LNCaP clone FGC (cell line): ENCODE measurements at regions not wholly inside any gene's neighbourhood (a gene's known extent, or its start where the extent isn't known, plus 50 kb on each side); places are given as distances from the start of the nearest gene placed in this dataset.

ENCODE experiments used
- DNase-seq: peaks from one replicate; pipeline ENCODE4 v3.0.0-alpha.2; 2011; ENCODE audit warnings: low read depth
- H3K4me3 ChIP-seq: 2 replicates; pipeline ENCODE4 v1.5.1; 2011; ENCODE audit warnings: mild to moderate bottlenecking, low read depth, low read length, control low read depth
- TF ChIP-seq, protein P1 (sequence below): IDR thresholded peaks from 2 replicates; pipeline ENCODE4 v1.5.1; 2012; ENCODE audit warnings: mild to moderate bottlenecking; ENCODE audit not compliant: control insufficient read depth, insufficient read depth; ENCODE audit errors: extremely low read depth

DNA sequence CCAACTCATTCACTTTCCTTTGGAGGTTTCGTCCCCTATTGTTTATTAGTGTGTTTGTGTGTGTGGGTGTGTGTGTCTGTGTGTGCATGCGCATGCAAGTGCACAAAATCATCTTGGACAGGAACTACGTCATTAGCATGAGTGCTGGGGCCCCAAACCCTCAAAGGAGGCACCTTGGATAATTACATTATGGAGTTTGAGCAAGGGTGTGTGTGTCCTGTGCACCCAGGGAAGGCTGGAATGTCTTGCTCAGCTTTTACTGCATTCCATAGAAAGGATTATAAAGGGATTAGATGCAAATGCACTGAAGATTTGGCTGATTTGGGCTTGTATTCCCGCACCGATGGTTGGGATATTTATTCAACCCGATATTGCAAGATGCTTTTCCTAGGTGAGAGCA lies 203.4 kb upstream of the NAV2 start:
- H3K4me3 ChIP-seq = no peak overlapping the region
- DNase-seq = no peak
- TF ChIP-seq, protein P1, sequence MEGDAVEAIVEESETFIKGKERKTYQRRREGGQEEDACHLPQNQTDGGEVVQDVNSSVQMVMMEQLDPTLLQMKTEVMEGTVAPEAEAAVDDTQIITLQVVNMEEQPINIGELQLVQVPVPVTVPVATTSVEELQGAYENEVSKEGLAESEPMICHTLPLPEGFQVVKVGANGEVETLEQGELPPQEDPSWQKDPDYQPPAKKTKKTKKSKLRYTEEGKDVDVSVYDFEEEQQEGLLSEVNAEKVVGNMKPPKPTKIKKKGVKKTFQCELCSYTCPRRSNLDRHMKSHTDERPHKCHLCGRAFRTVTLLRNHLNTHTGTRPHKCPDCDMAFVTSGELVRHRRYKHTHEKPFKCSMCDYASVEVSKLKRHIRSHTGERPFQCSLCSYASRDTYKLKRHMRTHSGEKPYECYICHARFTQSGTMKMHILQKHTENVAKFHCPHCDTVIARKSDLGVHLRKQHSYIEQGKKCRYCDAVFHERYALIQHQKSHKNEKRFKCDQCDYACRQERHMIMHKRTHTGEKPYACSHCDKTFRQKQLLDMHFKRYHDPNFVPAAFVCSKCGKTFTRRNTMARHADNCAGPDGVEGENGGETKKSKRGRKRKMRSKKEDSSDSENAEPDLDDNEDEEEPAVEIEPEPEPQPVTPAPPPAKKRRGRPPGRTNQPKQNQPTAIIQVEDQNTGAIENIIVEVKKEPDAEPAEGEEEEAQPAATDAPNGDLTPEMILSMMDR = no peak

DNA sequence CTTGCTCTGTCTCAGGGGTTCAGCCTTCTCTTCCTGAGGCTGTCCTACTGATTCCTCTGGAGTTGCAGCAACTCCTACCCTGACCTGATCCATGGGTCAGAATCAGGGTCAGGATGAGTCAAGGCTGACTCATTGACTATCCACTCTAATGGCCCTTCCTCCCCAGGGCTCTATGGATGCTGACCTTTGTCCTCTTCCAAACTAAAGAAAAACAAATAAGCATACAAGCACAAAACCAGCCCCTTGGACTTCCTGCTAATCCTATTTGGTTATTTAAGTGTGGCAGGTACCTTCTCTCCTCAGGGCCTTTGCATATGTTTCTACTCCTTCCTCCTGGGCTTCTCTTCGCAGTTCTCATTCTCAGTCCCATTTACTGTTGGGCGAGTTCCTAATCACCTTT lies 204.5 kb upstream of the NAV2 start:
- DNase-seq = no peak
- no peak overlapping the region for H3K4me3 ChIP-seq
- TF ChIP-seq, protein P1 = no peak

DNA sequence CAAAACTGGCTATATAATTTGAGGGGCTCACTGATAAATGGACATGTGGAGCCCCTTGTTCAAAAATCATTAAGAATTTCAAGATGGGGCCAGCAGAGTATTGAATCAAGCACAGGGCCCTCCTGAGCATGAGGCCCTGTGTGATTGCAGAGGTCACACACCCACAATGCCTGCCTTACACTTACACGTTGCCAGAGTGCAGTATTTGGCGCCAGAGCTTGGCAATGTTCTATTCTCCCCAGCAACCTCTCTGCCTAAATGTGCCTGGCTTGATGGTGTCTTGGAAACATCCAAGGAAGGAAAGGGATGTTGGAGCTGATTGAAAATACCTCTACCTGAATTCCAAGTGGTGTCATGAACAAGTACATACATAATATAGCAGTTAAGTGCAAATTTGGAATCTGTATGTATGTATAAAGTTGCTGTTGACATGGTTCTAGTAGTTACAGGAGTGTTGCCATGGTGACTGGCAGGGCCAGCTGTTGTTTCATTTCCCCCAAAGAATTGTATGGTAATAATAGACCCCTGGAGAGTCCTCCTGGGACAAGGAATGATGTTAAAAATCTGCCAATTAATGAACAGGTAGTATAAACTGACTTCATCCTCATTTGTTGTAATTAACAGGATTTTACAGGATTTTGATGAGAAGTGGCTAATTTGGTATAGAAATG lies 205.7 kb upstream of the NAV2 start:
- no peak overlapping the region for H3K4me3 ChIP-seq
- DNase-seq = no peak
- TF ChIP-seq, protein P1 = no peak

DNA sequence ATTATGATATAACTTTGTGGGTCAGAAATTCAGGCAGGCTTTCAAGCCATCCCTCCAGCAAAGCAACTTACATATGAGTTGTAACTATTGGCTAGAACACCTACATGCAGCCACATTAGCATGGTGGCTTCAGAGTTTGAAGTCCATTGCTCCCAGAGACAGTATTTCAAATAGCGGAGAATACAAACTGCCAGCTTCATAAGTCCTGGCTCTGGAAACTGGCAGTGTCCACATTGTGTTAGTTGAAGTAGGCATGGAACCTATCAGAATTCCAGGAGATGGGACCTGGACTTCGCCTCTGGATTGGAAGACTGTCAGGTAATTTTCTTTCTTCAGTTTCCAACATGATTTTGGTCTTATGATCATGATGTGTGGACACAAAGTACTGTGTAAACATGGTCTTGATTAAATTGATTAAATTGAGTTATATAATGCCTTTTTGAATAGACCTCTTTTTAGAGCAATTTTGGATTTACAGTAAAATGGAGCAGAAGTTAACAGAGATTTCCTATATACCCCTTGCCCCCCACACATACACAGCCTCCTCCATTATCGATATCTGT lies 209.9 kb upstream of the NAV2 start:
- no peak for DNase-seq
- TF ChIP-seq, protein P1 = no peak
- H3K4me3 ChIP-seq = no peak overlapping the region

DNA sequence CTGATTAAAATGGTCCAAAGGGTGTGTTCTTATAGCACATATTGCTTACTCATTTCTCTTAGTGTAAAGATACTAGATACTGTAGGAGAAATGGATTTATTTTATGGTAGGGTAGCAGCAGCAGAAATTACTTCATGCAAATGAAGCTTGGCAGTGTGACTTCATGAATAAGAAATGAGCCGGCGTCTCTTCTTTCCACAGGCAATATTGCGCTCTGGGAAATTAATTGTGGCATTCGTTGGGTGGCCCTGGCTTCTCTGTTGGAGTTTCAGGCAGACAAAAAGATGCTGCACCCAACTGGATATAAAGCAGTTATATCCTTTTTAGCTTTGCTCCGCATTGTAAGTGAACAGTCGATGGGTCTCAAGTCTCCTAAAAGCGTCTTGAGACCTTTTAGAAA lies 211.0 kb upstream of the NAV2 start:
- no peak for DNase-seq
- TF ChIP-seq, protein P1 = no peak
- H3K4me3 ChIP-seq = no peak overlapping the region

DNA sequence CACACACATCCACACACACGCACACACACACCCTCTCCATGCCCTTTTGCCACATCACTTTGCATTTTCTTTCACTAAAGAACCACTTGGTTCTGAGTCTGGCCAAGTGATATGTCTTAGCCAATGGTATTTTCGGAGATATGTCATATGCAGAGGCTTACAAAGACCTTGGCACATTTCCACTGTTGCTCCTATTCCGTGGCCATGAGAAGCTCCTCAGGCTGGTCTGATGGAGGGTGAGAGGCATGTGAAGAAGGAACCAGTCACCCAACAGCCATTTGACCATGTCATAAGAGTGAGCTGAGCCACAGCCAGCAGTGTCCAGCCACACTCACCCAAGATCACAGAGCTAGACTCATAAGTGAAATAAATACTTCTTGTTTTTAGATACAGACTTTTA lies 212.6 kb upstream of the NAV2 start:
- no peak for DNase-seq
- no peak overlapping the region for H3K4me3 ChIP-seq
- TF ChIP-seq, protein P1 = no peak
